Karpas-422 (cell line): ENCODE measurements at regions not wholly inside any gene's neighbourhood (a gene's known extent, or its start where the extent isn't known, plus 50 kb on each side); places are given as distances from the start of the nearest gene placed in this dataset.

ENCODE experiments used
- DNase-seq: peaks from one replicate; pipeline ENCODE4 v3.0.0-alpha.2; 2015
- H2AFZ ChIP-seq: fragments of 200-600 bp; sonication (generic); 2 replicates; pipeline ENCODE4 v1.6.1; 2014; ENCODE audit warnings: antibody characterized with exemption, low read length, mixed read lengths
- H3K27ac ChIP-seq: fragments of 200-600 bp; sonication (generic); 2 replicates; pipeline ENCODE4 v1.5.1; 2014; ENCODE audit warnings: mild to moderate bottlenecking, low read length, moderate library complexity
- H3K27me3 ChIP-seq: fragments of 200-600 bp; sonication (generic); 2 replicates; pipeline ENCODE4 v1.6.1; 2014; ENCODE audit warnings: low read length, mixed read lengths
- H3K36me3 ChIP-seq: fragments of 200-600 bp; sonication (generic); 2 replicates; pipeline ENCODE4 v1.6.1; 2014; ENCODE audit warnings: low read length, mixed read lengths; ENCODE audit not compliant: insufficient read depth
- H3K4me1 ChIP-seq: fragments of 200-600 bp; sonication (generic); 2 replicates; pipeline ENCODE4 v1.6.1; 2014; ENCODE audit warnings: mild to moderate bottlenecking, low read length, mixed read lengths
- H3K4me2 ChIP-seq: fragments of 200-600 bp; sonication (generic); 2 replicates; pipeline ENCODE4 v1.6.1; 2014; ENCODE audit warnings: low read length, low read depth, mild to moderate bottlenecking; ENCODE audit not compliant: poor library complexity, severe bottlenecking
- H3K4me3 ChIP-seq: fragments of 200-600 bp; sonication (generic); 2 replicates; pipeline ENCODE4 v1.5.1; 2014; ENCODE audit warnings: mild to moderate bottlenecking, antibody characterized with exemption, low read length, mixed read lengths
- H3K79me2 ChIP-seq: fragments of 200-600 bp; sonication (generic); 2 replicates; pipeline ENCODE4 v1.6.1; 2014; ENCODE audit warnings: mild to moderate bottlenecking, low read length, mixed read lengths
- H3K9ac ChIP-seq: fragments of 200-600 bp; sonication (generic); 2 replicates; pipeline ENCODE4 v1.6.0; 2014; ENCODE audit warnings: low read length
- H3K9me2 ChIP-seq: fragments of 200-600 bp; sonication (generic), shearing (Covaris generic); replicated peaks from 2 replicates; pipeline ENCODE4 v1.6.0; 2014; ENCODE audit warnings: mild to moderate bottlenecking, low read length, moderate library complexity; ENCODE audit not compliant: insufficient read depth
- H3K9me3 ChIP-seq: fragments of 300-700, 200-600 bp; sonication (generic); 2 replicates; pipeline ENCODE4 v1.6.1; 2014; ENCODE audit warnings: low read length, mixed read lengths
- H4K20me1 ChIP-seq: fragments of 200-600 bp; sonication (generic); 2 replicates; pipeline ENCODE4 v1.6.1; 2014; ENCODE audit warnings: mild to moderate bottlenecking, antibody characterized with exemption, low read length, low read depth; ENCODE audit not compliant: insufficient read depth

- Histone ChIP-seq H3K9me3 (no peaks in the 10 kb centered on the region), H3K9me2 (no peaks in the 10 kb centered on the region), H3K27ac (no peak overlapping the region)
Observed at GRCh38 chr13:74975111-74975510, 506.9 kb downstream of the TBC1D4 start.

DNA sequence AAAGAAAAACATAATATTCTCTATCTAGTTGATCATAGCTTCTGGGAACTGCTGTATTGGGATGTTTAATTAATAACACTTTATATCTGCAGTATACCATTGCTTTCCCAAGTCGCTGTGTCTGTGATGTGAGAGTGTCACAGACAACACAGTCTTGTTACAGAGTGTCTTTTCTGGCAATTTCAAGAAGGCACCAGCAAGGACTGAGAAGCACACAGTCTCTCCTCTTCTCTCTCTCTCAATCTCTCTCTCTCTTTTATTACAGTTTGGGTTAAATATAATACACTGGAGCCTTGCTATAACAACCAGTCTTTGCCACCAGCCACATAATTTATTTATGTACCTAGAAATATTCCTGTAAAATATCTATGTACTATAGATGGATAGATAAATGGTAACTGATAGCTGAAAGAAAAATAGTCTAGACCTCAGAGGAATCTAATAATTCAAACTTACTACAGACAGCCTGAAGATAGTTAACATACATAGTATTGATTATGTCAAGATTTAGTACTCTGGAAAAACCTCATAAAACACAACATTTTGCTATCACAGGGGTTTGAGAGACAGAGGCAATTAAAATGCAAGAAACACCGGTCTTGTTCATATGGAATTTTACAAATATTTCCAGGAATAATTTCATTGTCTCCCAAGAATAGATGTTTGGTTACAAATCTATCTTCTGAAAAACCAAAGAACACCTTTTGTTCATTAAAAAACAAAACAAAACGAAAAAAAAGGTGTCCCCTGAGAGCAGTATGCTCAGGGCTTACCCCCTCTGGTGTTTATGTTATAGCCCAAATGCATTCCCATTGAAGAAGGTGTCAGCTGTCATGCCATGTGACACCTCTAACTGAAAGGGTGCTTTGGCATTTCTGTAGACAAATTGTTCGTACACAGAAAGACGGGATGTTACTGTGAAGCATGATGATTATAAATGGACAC, 507.8 kb downstream of the TBC1D4 start:
- Histone ChIP-seq H3K27me3 (no peaks in the 10 kb centered on the region), H3K4me2 (no peak overlapping the region), H3K9me3 (no peaks in the 10 kb centered on the region), H3K9me2 (no peaks in the 10 kb centered on the region), H3K4me3 (no peak overlapping the region), H2AFZ (no peak overlapping the region), H3K27ac (no peak overlapping the region), H3K36me3 (no peaks in the 10 kb centered on the region), H3K4me1 (no peaks in the 10 kb centered on the region), H4K20me1 (no peaks in the 10 kb centered on the region), H3K79me2 (no peaks in the 10 kb centered on the region), H3K9ac (no peak overlapping the region)
- no peak for DNase-seq

More at GRCh38 chr13:74975111-74975510, 506.9 kb downstream of the TBC1D4 start:
- no peaks in the 10 kb centered on the region for H3K79me2 ChIP-seq
- H3K27me3 ChIP-seq = no peaks in the 10 kb centered on the region
- no peak overlapping the region for H2AFZ ChIP-seq
- no peak overlapping the region for H3K4me3 ChIP-seq
- no peak overlapping the region for H3K9ac ChIP-seq
- no peaks in the 10 kb centered on the region for H4K20me1 ChIP-seq
- H3K36me3 ChIP-seq = no peaks in the 10 kb centered on the region
- no peak overlapping the region for H3K4me2 ChIP-seq
- DNase-seq = no peak
- no peaks in the 10 kb centered on the region for H3K4me1 ChIP-seq

DNA sequence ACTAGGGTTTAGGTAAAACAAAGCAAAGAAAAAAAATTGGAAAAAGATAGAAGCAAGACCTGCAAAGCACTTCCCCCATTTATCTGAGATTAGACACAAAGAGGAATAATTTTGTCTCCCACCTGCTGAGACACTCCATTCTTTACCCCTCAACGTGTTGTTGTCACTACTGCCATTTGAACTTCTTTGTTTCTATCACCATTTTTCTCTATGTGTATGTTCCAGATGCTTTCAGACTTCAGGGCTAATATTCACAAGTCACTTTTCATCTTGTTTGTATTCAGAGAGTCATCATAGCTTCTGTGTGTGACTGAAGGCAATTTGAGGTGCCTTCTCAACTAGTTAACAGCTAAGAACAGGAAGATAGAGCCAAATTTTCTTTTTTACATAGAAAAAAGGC, 512.5 kb downstream of the TBC1D4 start:
- H3K27ac ChIP-seq = no peak overlapping the region
- no peaks in the 10 kb centered on the region for H3K9me2 ChIP-seq
- H3K4me1 ChIP-seq = no peaks in the 10 kb centered on the region
- no peak overlapping the region for H3K4me2 ChIP-seq
- no peak overlapping the region for H2AFZ ChIP-seq
- H4K20me1 ChIP-seq = no peaks in the 10 kb centered on the region
- no peaks in the 10 kb centered on the region for H3K27me3 ChIP-seq
- H3K79me2 ChIP-seq = no peaks in the 10 kb centered on the region
- H3K9me3 ChIP-seq = no peaks in the 10 kb centered on the region
- H3K9ac ChIP-seq = no peak overlapping the region
- H3K4me3 ChIP-seq = no peak overlapping the region
- H3K36me3 ChIP-seq = no peaks in the 10 kb centered on the region
- no peak for DNase-seq

DNA sequence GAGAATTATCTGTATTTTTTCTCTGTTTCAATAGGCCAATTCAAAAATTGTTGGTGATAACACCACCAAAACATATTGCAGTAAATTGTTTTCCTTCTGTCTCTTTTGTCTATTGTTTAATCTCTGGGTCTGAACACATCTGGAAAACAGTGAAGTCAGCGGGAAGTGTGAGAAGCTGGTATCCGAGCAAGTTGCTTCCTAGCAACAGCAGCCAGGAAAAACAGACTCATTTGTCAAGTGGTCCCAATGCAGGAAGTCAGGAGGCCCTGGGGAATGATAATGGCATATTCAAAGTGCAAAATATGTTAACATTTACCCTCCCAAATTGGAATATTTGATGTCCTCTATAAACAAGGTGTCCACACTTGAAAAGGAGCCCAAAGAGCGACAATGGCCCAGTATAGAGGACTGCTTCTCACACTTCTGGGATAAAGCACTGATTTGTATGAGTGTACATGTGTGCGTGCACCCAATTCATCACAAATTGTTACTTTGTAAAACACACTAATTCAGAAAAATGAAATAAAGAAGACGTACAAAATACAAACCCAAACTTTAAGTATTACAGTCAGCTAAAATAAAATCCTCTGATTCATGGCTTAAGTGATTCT, 515.0 kb downstream of the TBC1D4 start:
- H3K27me3 ChIP-seq = no peaks in the 10 kb centered on the region
- H3K4me2 ChIP-seq = no peak overlapping the region
- no peaks in the 10 kb centered on the region for H4K20me1 ChIP-seq
- H3K9ac ChIP-seq = no peak overlapping the region
- no peak for DNase-seq
- no peak overlapping the region for H3K4me3 ChIP-seq
- H3K9me2 ChIP-seq = no peaks in the 10 kb centered on the region
- no peaks in the 10 kb centered on the region for H3K4me1 ChIP-seq
- no peaks in the 10 kb centered on the region for H3K36me3 ChIP-seq
- no peaks in the 10 kb centered on the region for H3K79me2 ChIP-seq
- no peak overlapping the region for H2AFZ ChIP-seq
- no peaks in the 10 kb centered on the region for H3K9me3 ChIP-seq
- H3K27ac ChIP-seq = no peak overlapping the region

- no peaks in the 10 kb centered on the region for H3K36me3 ChIP-seq
- no peak overlapping the region for H2AFZ ChIP-seq
- no peaks in the 10 kb centered on the region for H3K9me3 ChIP-seq
- H3K9ac ChIP-seq = no peak overlapping the region
- no peaks in the 10 kb centered on the region for H4K20me1 ChIP-seq
- H3K27ac ChIP-seq = no peak overlapping the region
- no peaks in the 10 kb centered on the region for H3K27me3 ChIP-seq
- no peaks in the 10 kb centered on the region for H3K79me2 ChIP-seq
- H3K4me3 ChIP-seq = no peak overlapping the region
- no peak for DNase-seq
- no peaks in the 10 kb centered on the region for H3K4me1 ChIP-seq
- H3K4me2 ChIP-seq = no peak overlapping the region
- no peaks in the 10 kb centered on the region for H3K9me2 ChIP-seq
Observed at GRCh38 chr13:74966275-74966674, 515.7 kb downstream of the TBC1D4 start.

DNA sequence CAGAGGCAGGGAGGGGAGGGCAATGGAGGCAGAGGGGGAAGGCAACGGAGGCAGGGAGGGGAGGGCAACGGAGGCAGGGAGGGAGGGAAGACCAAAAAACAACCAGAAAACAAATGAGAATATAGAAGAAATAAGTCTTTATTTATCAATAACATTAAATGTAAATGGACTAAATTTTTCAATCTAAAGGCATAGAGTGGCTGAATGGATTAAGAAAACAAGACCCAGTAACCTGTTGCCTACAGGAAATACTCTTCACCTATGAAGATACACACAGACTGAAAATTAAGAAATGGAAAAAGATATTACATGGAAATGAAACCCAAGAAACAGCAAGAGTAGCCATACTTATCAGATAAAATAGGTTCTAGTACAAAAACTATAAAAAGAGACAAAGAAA, 536.3 kb downstream of the TBC1D4 start:
- no peaks in the 10 kb centered on the region for H3K27me3 ChIP-seq
- H3K4me2 ChIP-seq = no peak overlapping the region

GRCh38 chr13:74931698-74932433, 550.1 kb downstream of the TBC1D4 start:
- H3K4me2 ChIP-seq = no peak overlapping the region

More for the DNA sequence above, 536.3 kb downstream of the TBC1D4 start:
- H3K79me2 ChIP-seq = no peaks in the 10 kb centered on the region
- H3K27ac ChIP-seq = no peak overlapping the region
- H2AFZ ChIP-seq = no peak overlapping the region
- H3K36me3 ChIP-seq = no peaks in the 10 kb centered on the region
- no peak for DNase-seq
- no peaks in the 10 kb centered on the region for H4K20me1 ChIP-seq
- H3K4me1 ChIP-seq = no peaks in the 10 kb centered on the region
- H3K4me3 ChIP-seq = no peak overlapping the region
- no peak overlapping the region for H3K9ac ChIP-seq
- no peaks in the 10 kb centered on the region for H3K9me3 ChIP-seq
- no peaks in the 10 kb centered on the region; the same call in 1 of the 2 replicates for H3K9me2 ChIP-seq

More at GRCh38 chr13:74931698-74932433, 550.1 kb downstream of the TBC1D4 start:
- H3K27ac ChIP-seq = no peak overlapping the region
- H3K36me3 ChIP-seq = no peaks in the 10 kb centered on the region
- H3K4me1 ChIP-seq = no peaks in the 10 kb centered on the region
- no peak overlapping the region for H3K9ac ChIP-seq
- H2AFZ ChIP-seq = no peak overlapping the region
- no peak overlapping the region for H3K4me3 ChIP-seq
- H3K9me3 ChIP-seq = no peaks in the 10 kb centered on the region
- no peaks in the 10 kb centered on the region for H3K27me3 ChIP-seq
- no peak for DNase-seq
- H4K20me1 ChIP-seq = no peaks in the 10 kb centered on the region
- H3K79me2 ChIP-seq = no peaks in the 10 kb centered on the region
- H3K9me2 ChIP-seq = peaks cover 6% of the 10 kb centered on the region; the same call in 1 of the 2 replicates
